ENCODE measurements at regions not wholly inside any gene's neighbourhood (a gene's known extent, or its start where the extent isn't known, plus 50 kb on each side); places are given as distances from the start of the nearest gene placed in this dataset.

DNA sequence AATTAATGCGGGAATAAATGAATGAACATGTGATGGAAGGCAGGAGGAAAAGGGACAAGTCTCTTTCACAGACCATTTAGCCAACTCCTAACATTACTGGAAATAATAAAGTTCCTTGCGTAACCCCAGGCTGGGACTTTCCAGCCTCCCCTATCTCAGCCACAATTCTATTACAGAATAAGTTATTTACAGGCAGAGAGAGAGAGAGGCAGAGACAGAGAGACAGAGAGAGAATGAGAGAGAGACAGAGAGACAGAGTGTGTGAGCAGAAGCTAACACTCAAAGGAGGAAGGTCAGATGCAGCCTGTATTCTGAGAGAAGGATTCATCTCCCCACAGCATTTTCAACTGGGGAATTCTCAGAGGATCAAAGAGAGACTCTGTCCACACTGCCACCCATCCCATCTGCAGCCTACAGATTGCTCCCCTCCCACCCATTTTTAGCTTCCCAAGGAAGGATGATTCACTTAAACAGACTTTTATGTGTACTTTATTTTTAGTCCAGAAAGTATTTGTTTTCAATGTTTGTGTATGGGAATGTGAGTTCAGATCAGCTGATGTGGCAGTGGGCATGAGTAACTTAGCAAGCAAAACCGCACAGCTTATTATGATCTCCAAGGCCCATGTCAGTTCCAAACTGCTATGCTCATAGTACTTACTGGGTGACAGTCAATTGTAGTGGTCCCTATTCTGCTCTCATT, 165.7 kb downstream of the CAND1 start:
- 55% methylated on average over 3 of the region's 3 CpGs for WGBS
- no peaks in the 10 kb centered on the region for H3K9me3 ChIP-seq (ENCODE audit: control insufficient read depth in 4 of 4, low read length in 3 of 4)
- no peaks in the 10 kb centered on the region for H3K27me3 ChIP-seq (ENCODE audit: control insufficient read depth in 4 of 4, insufficient read depth in 4 of 4, low read length in 3 of 4)
- TF ChIP-seq GABPA (IDR thresholded peaks at IDR 0.05 in 1 of 2, conservative IDR thresholded peaks at IDR 0.05 in 1 of 2) = no peak
- peak in 1 of 2 donors; percentile 13 for TF ChIP-seq JUND (IDR thresholded peaks at IDR 0.05)
- no peak overlapping the region for H3K27ac ChIP-seq (ENCODE audit: low read depth in 1 of 2, low read length in 2 of 2)
- peaks cover 0 to 16% (median 15%) of the 10 kb centered on the region in 4 donors for H3K4me1 ChIP-seq (ENCODE audit: control insufficient read depth in 4 of 4, insufficient read depth in 4 of 4, low read length in 3 of 4)
- H3K4me3 ChIP-seq (ENCODE audit: low read depth in 1 of 3, low read length in 3 of 3) = no peak overlapping the region
- no peak overlapping the region for H3K9ac ChIP-seq (ENCODE audit: low read depth in 1 of 2, low read length in 2 of 2)
- DNase-seq (ENCODE audit: low spot score) = no peak
- no peaks in the 10 kb centered on the region for H3K36me3 ChIP-seq (ENCODE audit: control insufficient read depth in 4 of 4, insufficient read depth in 3 of 4, low read depth in 1 of 4, low read length in 3 of 4)

DNA sequence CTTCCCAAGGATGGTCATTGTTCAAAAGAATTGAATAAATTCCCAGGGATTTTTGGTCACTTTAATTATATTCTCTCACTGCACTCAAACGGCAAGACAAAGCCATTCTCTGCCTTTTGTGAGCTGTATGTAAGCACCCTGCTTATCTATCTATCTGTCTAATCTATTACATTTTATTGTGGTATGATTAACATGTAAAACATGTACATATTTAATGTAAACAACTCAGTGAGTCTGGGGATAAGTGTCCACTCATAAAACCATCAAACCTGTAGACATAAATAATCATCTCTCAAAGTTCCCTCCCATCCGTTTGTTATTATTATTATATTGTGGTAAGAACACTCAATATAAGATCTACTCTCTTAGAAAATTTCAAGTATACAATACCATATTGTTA, 167.1 kb downstream of the CAND1 start:
- Histone ChIP-seq H3K9me3 (ENCODE audit: control insufficient read depth in 4 of 4, low read length in 3 of 4) (no peaks in the 10 kb centered on the region), H3K27me3 (ENCODE audit: control insufficient read depth in 4 of 4, insufficient read depth in 4 of 4, low read length in 3 of 4) (no peaks in the 10 kb centered on the region), H3K9ac (ENCODE audit: low read depth in 1 of 2, low read length in 2 of 2) (no peak overlapping the region), H3K36me3 (ENCODE audit: control insufficient read depth in 4 of 4, insufficient read depth in 3 of 4, low read depth in 1 of 4, low read length in 3 of 4) (no peaks in the 10 kb centered on the region), H3K4me3 (ENCODE audit: low read depth in 1 of 3, low read length in 3 of 3) (no peak overlapping the region), H3K4me1 (ENCODE audit: control insufficient read depth in 4 of 4, insufficient read depth in 4 of 4, low read length in 3 of 4) (peaks cover 0 to 7% (median 6%) of the 10 kb centered on the region in 4 donors), H3K27ac (ENCODE audit: low read depth in 1 of 2, low read length in 2 of 2) (no peak overlapping the region)
- no peak for DNase-seq (ENCODE audit: low spot score)
- TF ChIP-seq RAD21 (IDR thresholded peaks at IDR 0.05) = no peak
- TF ChIP-seq, protein P1, sequence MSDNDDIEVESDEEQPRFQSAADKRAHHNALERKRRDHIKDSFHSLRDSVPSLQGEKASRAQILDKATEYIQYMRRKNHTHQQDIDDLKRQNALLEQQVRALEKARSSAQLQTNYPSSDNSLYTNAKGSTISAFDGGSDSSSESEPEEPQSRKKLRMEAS (IDR thresholded peaks at IDR 0.05) = no peak
- TF ChIP-seq, protein P2, sequence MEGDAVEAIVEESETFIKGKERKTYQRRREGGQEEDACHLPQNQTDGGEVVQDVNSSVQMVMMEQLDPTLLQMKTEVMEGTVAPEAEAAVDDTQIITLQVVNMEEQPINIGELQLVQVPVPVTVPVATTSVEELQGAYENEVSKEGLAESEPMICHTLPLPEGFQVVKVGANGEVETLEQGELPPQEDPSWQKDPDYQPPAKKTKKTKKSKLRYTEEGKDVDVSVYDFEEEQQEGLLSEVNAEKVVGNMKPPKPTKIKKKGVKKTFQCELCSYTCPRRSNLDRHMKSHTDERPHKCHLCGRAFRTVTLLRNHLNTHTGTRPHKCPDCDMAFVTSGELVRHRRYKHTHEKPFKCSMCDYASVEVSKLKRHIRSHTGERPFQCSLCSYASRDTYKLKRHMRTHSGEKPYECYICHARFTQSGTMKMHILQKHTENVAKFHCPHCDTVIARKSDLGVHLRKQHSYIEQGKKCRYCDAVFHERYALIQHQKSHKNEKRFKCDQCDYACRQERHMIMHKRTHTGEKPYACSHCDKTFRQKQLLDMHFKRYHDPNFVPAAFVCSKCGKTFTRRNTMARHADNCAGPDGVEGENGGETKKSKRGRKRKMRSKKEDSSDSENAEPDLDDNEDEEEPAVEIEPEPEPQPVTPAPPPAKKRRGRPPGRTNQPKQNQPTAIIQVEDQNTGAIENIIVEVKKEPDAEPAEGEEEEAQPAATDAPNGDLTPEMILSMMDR (IDR thresholded peaks at IDR 0.05; ENCODE audit: low read depth, low read length, missing input control) = no peak
- TF ChIP-seq FOXA2 (IDR thresholded peaks at IDR 0.05) = no peak
- no peak for TF ChIP-seq YY1 (IDR thresholded peaks at IDR 0.05)
- no peak for TF ChIP-seq HNF4A (conservative IDR thresholded peaks at IDR 0.05)
- no peak for TF ChIP-seq EGR1 (IDR thresholded peaks at IDR 0.05; ENCODE audit: low read depth in 2 of 2)
- TF ChIP-seq, protein P3, sequence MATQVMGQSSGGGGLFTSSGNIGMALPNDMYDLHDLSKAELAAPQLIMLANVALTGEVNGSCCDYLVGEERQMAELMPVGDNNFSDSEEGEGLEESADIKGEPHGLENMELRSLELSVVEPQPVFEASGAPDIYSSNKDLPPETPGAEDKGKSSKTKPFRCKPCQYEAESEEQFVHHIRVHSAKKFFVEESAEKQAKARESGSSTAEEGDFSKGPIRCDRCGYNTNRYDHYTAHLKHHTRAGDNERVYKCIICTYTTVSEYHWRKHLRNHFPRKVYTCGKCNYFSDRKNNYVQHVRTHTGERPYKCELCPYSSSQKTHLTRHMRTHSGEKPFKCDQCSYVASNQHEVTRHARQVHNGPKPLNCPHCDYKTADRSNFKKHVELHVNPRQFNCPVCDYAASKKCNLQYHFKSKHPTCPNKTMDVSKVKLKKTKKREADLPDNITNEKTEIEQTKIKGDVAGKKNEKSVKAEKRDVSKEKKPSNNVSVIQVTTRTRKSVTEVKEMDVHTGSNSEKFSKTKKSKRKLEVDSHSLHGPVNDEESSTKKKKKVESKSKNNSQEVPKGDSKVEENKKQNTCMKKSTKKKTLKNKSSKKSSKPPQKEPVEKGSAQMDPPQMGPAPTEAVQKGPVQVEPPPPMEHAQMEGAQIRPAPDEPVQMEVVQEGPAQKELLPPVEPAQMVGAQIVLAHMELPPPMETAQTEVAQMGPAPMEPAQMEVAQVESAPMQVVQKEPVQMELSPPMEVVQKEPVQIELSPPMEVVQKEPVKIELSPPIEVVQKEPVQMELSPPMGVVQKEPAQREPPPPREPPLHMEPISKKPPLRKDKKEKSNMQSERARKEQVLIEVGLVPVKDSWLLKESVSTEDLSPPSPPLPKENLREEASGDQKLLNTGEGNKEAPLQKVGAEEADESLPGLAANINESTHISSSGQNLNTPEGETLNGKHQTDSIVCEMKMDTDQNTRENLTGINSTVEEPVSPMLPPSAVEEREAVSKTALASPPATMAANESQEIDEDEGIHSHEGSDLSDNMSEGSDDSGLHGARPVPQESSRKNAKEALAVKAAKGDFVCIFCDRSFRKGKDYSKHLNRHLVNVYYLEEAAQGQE (IDR thresholded peaks at IDR 0.05) = no peak
- TF ChIP-seq, protein P4, sequence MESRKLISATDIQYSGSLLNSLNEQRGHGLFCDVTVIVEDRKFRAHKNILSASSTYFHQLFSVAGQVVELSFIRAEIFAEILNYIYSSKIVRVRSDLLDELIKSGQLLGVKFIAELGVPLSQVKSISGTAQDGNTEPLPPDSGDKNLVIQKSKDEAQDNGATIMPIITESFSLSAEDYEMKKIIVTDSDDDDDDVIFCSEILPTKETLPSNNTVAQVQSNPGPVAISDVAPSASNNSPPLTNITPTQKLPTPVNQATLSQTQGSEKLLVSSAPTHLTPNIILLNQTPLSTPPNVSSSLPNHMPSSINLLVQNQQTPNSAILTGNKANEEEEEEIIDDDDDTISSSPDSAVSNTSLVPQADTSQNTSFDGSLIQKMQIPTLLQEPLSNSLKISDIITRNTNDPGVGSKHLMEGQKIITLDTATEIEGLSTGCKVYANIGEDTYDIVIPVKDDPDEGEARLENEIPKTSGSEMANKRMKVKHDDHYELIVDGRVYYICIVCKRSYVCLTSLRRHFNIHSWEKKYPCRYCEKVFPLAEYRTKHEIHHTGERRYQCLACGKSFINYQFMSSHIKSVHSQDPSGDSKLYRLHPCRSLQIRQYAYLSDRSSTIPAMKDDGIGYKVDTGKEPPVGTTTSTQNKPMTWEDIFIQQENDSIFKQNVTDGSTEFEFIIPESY (IDR thresholded peaks at IDR 0.05) = no peak
- TF ChIP-seq TAF1 (conservative IDR thresholded peaks at IDR 0.05) = no peak
- no peak for TF ChIP-seq GABPA (IDR thresholded peaks at IDR 0.05 in 1 of 2, conservative IDR thresholded peaks at IDR 0.05 in 1 of 2)
- no peak for TF ChIP-seq JUND (IDR thresholded peaks at IDR 0.05)
- WGBS = 67% methylated on average over 2 of the region's 2 CpGs
